T-helper 2 cell treated with Interferon-gamma antibody and Interleukin-4, amounts not matched to agents 5 μg/mL and 100 μg/mL, for 36 hours (primary cell): ENCODE measurements at regions not wholly inside any gene's neighbourhood (a gene's known extent, or its start where the extent isn't known, plus 50 kb on each side); places are given as distances from the start of the nearest gene placed in this dataset.
"Not testable (repeated sequence)": the region's sequence is repeated elsewhere in the genome, so short reads cannot be mapped to it uniquely, and the experiment has no call there.

Experiments used
- DNase-seq: peaks from one replicate; pipeline ENCODE4 v3.0.0; 2021; ENCODE audit warnings: low spot score
- H3K27ac Mint-ChIP-seq: one replicate; pipeline ENCODE4 v1.8.0; 2021; ENCODE audit warnings: mild to moderate bottlenecking, mixed read lengths
- H3K27me3 Mint-ChIP-seq: one replicate; pipeline ENCODE4 v1.8.0; 2021; ENCODE audit warnings: low read depth, mixed read lengths
- H3K36me3 Mint-ChIP-seq: one replicate; pipeline ENCODE4 v1.8.0; 2021; ENCODE audit warnings: low read depth, mixed read lengths
- H3K4me1 Mint-ChIP-seq: one replicate; pipeline ENCODE4 v1.8.0; 2021; ENCODE audit warnings: low read depth, mixed read lengths
- H3K4me3 Mint-ChIP-seq: one replicate; pipeline ENCODE4 v1.8.0; 2022; ENCODE audit warnings: mild to moderate bottlenecking, moderate library complexity, mixed read lengths
- H3K9me3 Mint-ChIP-seq: one replicate; pipeline ENCODE4 v1.8.0; 2021; ENCODE audit warnings: mixed read lengths

DNA sequence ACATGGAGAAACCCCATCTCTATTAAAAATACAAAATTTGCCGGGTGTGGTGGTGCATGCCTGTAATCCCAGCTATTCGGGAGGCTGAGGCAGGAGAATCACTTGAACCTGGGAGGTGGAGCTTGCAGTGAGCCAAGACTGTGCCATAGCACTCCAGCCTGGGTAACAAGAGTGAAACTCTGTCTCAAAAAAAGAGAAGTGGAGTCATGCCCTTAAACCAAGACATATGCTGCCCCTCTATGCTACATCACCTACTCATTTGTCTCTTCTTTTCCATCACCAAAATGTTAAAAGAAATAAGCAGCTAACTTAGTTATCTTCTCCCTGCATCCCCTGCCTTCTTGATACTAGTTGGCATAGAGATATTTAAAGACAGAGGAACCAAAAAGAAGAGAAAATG, 63.4 kb upstream of the RBPJ start:
- H3K4me3 Mint-ChIP-seq = not testable (repeated sequence)

DNA sequence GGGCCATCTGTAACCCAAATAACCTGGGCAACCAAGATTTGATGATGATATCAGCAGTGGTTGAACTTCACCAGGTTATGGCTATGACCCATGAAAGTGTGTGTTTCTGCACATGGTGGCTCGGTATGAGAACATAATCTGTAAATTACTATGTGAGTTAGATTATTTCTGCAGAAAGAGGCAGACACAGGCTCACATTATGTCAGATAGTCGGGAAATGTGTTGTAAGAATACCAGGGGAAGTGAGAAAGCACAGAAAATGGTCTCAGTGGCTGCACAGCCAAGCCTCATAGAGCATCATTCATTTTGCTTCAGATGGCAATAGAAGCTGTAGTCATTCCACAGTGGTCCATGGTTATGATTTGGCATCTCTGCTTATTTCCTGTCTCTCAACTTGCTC, 63.0 kb upstream of the RBPJ start:
- Mint-ChIP-seq H3K4me1 (peaks cover 3% of the 10 kb centered on the region), H3K27me3 (no peaks in the 10 kb centered on the region), H3K27ac (no peak overlapping the region), H3K9me3 (peaks cover 4% of the 10 kb centered on the region), H3K4me3 (no peak overlapping the region), H3K36me3 (no peaks in the 10 kb centered on the region)
- DNase-seq = no peak

More for the DNA sequence above, 63.4 kb upstream of the RBPJ start:
- DNase-seq, H3K27ac Mint-ChIP-seq, H3K9me3 Mint-ChIP-seq, H3K27me3 Mint-ChIP-seq, H3K36me3 Mint-ChIP-seq, H3K4me1 Mint-ChIP-seq: not testable (repeated sequence)

- H3K27me3 Mint-ChIP-seq = no peaks in the 10 kb centered on the region
- H3K36me3 Mint-ChIP-seq = no peaks in the 10 kb centered on the region
- no peak for DNase-seq
- no peak overlapping the region for H3K4me3 Mint-ChIP-seq
- no peak overlapping the region for H3K27ac Mint-ChIP-seq
- H3K9me3 Mint-ChIP-seq = peaks cover 4% of the 10 kb centered on the region
- H3K4me1 Mint-ChIP-seq = peaks cover 3% of the 10 kb centered on the region
These were observed 60.2 kb upstream of the RBPJ start for GRCh38 chr4:26260571-26260970.

DNA sequence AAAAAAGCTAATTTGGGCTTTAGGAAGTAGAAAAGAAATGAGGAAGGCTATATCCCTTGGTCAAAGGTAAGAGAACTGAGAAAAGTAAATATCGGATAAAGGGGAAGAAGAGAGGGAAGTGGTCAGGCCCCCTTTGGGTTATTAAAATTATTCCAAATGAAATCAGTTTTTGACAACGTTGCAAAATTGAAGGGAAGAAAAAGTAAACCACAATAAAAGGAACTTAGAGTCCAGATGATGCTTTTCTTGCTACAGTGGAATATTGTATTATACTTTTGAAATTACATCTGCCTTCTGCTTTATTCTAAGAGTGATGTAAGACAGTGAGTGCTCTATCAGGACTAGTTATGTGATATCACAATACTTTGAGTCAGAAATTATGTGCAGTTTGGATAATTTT, 59.4 kb upstream of the RBPJ start:
- Mint-ChIP-seq H3K36me3 (no peaks in the 10 kb centered on the region), H3K4me1 (peaks cover 4% of the 10 kb centered on the region), H3K27ac (no peak overlapping the region), H3K9me3 (peaks cover 4% of the 10 kb centered on the region), H3K4me3 (no peak overlapping the region), H3K27me3 (no peaks in the 10 kb centered on the region)
- no peak for DNase-seq

DNA sequence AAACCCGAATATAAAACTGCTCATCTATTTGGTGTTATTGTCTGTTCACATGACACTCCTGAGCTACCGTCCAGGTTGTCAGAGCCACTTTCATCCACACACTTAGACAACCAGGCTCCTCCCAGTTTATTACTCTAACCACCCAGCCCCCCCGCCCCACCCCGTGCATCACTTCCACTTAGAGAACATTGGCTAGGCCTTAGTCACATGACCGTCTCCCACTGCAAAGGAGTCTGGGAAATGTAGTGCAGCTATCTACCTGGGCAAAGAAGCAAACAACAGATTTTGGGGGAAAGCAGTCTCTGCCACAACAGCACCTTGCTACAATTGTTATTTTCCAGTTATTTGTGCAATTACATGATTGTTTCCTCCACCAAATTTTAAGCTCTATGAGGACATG, 57.6 kb upstream of the RBPJ start:
- Mint-ChIP-seq H3K36me3 (no peaks in the 10 kb centered on the region), H3K4me1 (peaks cover 12% of the 10 kb centered on the region), H3K4me3 (no peak overlapping the region), H3K27me3 (no peaks in the 10 kb centered on the region), H3K27ac (no peak overlapping the region), H3K9me3 (peaks cover 4% of the 10 kb centered on the region)
- DNase-seq = no peak

GRCh38 chr4:26264109-26264508, 56.7 kb upstream of the RBPJ start:
- H3K27ac Mint-ChIP-seq = no peak overlapping the region
- DNase-seq = no peak
- H3K4me1 Mint-ChIP-seq = peaks cover 17% of the 10 kb centered on the region
- peaks cover 4% of the 10 kb centered on the region for H3K9me3 Mint-ChIP-seq
- H3K27me3 Mint-ChIP-seq = no peaks in the 10 kb centered on the region
- H3K36me3 Mint-ChIP-seq = no peaks in the 10 kb centered on the region
- no peak overlapping the region for H3K4me3 Mint-ChIP-seq

GRCh38 chr4:26267087-26267486, 53.7 kb upstream of the RBPJ start:
- H3K27ac Mint-ChIP-seq = no peak overlapping the region
- no peak overlapping the region for H3K4me3 Mint-ChIP-seq
- peaks cover 24% of the 10 kb centered on the region for H3K4me1 Mint-ChIP-seq
- DNase-seq = no peak
- H3K27me3 Mint-ChIP-seq = no peaks in the 10 kb centered on the region
- H3K9me3 Mint-ChIP-seq = no peaks in the 10 kb centered on the region
- peaks cover 4% of the 10 kb centered on the region for H3K36me3 Mint-ChIP-seq

- Mint-ChIP-seq H3K27ac (no peak overlapping the region), H3K36me3 (peaks cover 4% of the 10 kb centered on the region), H3K4me3 (no peak overlapping the region), H3K27me3 (no peaks in the 10 kb centered on the region), H3K4me1 (peaks cover 31% of the 10 kb centered on the region), H3K9me3 (no peaks in the 10 kb centered on the region)
- DNase-seq = no peak
These were observed 52.6 kb upstream of the RBPJ start for GRCh38 chr4:26268246-26268645.

GRCh38 chr4:26269038-26269437, 51.8 kb upstream of the RBPJ start:
- Mint-ChIP-seq H3K4me1 (peaks cover 38% of the 10 kb centered on the region), H3K27ac (no peak overlapping the region), H3K4me3 (no peak overlapping the region), H3K27me3 (no peaks in the 10 kb centered on the region), H3K36me3 (peaks cover 4% of the 10 kb centered on the region), H3K9me3 (no peaks in the 10 kb centered on the region)
- no peak for DNase-seq
